ENCODE measurements at regions not wholly inside any gene's neighbourhood (a gene's known extent, or its start where the extent isn't known, plus 50 kb on each side); places are given as distances from the start of the nearest gene placed in this dataset.

DNA sequence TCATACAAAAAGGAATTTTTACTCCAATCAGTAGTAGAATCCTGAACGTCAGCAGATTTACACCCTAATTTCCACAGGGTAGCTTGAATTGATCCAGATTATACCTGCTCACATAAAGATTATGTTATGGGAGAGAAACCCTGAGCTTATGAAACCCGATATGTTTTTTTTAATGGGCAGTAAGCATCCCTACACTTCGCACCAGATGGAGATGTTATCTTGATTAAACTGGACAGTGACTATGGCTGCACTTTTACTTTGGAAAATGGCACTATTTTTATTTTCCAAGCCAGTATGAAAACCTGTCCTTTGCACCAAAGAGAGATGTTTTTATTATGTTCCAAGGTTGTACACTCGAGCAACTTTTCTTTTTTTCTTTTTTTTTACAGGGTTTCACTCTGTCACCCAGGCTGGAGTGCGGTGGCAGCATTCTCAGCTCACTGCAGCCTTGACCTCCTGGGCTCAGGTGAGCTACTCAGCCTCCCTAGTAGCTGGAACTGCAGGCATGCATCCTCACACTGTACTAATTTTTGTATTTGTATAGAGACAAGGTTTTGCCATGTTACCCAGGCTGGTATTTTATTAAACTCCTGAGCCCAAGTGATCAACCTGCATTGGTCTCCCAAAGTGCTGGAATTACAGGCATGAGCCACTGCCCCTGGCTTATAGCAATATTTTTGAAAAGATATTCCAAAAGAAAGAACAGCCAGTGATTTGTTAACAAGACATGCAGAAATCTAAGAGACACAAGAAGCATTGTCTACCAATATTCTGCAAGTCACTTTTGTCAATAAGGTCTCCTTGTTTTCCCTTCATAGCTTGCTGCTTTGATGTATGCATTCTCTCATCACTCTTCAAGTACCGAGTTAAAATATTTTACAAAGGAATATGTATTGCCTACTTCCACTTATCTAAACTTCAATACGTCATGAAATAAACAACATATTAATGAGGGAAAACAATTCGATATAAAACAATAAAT lies 1412.6 kb downstream of the ZPLD1 start:
- no peak overlapping the region for H3K4me3 ChIP-seq (ENCODE audit: low read length)
- DNase-seq (ENCODE audit: low read depth), result no peak
- TF ChIP-seq, protein P1, sequence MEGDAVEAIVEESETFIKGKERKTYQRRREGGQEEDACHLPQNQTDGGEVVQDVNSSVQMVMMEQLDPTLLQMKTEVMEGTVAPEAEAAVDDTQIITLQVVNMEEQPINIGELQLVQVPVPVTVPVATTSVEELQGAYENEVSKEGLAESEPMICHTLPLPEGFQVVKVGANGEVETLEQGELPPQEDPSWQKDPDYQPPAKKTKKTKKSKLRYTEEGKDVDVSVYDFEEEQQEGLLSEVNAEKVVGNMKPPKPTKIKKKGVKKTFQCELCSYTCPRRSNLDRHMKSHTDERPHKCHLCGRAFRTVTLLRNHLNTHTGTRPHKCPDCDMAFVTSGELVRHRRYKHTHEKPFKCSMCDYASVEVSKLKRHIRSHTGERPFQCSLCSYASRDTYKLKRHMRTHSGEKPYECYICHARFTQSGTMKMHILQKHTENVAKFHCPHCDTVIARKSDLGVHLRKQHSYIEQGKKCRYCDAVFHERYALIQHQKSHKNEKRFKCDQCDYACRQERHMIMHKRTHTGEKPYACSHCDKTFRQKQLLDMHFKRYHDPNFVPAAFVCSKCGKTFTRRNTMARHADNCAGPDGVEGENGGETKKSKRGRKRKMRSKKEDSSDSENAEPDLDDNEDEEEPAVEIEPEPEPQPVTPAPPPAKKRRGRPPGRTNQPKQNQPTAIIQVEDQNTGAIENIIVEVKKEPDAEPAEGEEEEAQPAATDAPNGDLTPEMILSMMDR (IDR thresholded peaks at IDR 0.05; ENCODE audit: insufficient read depth, low read depth, low read length, missing control alignments), result no peak

DNA sequence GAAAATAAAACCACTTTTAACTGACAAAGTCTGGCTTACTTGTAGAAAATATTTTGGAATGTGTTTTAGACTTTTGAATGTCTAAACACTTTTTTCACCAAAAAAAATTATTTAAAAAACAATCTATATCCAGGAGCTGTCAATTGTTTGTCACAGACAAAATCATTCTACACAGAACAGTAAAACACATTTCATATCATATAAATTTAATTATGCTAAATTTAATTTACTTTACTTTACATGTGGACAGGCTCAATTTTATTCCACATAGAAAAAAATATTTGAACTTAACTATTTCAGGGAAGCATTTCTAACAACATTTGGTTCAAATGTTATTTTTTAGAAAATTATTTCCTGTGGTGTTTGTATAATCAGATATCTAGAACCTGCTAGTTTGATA lies 1417.0 kb downstream of the ZPLD1 start:
- no peak for DNase-seq (ENCODE audit: low read depth)
- H3K4me3 ChIP-seq (ENCODE audit: low read length), result no peak overlapping the region
- TF ChIP-seq, protein P1 (IDR thresholded peaks at IDR 0.05; ENCODE audit: insufficient read depth, low read depth, low read length, missing control alignments), result no peak

DNA sequence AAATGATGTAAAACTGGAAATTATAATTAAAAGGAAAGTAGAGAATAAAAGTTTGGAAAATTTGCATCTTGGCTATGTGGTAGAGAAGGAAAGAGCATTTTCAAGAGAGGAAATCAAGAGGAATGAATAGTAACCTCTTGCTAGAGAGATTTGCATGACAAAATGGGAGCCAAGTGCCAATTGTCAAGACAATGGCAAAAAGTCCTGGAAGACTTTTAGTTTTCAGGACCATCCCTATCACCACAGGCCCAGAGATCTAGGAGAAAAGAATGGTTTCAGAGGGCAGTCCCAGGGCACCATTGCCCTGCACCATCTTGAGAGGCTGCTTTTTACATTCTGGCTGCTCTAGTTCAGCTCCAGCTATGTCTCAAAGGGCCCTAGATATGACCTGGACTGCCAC lies 1427.6 kb downstream of the ZPLD1 start:
- DNase-seq (ENCODE audit: low read depth), result no peak
- no peak overlapping the region for H3K4me3 ChIP-seq (ENCODE audit: low read length)
- TF ChIP-seq, protein P1 (IDR thresholded peaks at IDR 0.05; ENCODE audit: insufficient read depth, low read depth, low read length, missing control alignments), result no peak

DNA sequence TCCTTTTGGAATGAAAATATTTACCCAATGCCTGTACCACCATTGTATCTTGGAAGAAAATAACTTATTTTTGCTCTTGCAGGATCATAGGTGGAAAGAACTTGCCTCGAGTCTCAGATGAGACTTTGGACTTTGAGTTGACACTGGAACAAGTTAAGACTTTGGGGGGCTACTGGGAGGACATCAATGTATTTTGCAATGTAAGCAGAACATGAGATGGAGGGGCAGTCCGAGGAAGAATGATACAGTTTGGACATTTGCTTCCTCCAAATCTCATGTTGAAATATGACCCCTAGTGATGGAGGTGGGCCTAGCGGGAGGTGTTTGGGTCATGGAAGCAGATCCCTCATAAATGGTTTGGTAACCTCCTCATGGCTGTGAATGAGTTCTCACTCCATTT lies 1428.6 kb downstream of the ZPLD1 start:
- TF ChIP-seq, protein P1 (IDR thresholded peaks at IDR 0.05; ENCODE audit: insufficient read depth, low read depth, low read length, missing control alignments), result no peak
- DNase-seq (ENCODE audit: low read depth), result no peak
- no peak overlapping the region for H3K4me3 ChIP-seq (ENCODE audit: low read length)

DNA sequence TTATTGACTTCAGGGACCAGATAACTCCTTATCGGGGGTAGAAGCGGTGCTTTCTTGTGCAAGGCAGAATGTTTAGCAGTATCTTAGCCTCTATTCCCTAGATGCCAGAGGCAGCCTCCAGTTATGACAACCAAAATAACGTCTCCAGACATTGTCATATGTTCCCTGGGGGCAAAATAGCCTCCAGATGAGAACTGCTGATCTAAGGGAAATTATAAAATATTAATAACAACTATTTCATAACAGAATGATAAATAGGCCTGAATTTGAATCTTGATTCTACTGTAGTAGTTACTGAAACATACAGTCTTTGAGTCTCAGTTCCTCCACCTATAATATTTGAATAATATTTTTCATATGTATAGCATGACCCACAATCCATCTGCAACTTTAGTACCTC lies 1431.3 kb downstream of the ZPLD1 start:
- TF ChIP-seq, protein P1 (IDR thresholded peaks at IDR 0.05; ENCODE audit: insufficient read depth, low read depth, low read length, missing control alignments), result no peak
- DNase-seq (ENCODE audit: low read depth), result no peak
- H3K4me3 ChIP-seq (ENCODE audit: low read length), result no peak overlapping the region

DNA sequence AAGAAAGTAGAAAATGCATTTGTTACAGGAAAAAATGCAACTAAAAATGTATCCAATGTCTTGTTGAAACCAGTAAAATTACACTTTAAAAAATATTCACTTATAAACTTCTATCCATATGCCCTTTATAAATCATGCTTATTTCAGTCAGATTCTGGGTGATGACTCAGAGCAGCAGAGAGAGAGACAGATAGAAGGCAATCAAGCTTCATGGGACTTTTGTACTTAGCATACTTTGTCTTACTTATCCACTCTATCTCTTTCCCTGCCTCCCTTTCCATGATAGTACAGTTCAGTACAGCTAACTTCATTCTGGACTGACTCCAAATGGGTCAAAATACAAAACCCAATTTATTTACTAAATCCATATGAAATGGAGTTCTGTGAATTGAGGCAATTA lies 1438.2 kb downstream of the ZPLD1 start:
- DNase-seq (ENCODE audit: low read depth), result peak; percentile 8
- TF ChIP-seq, protein P1 (IDR thresholded peaks at IDR 0.05; ENCODE audit: insufficient read depth, low read depth, low read length, missing control alignments), result no peak
- H3K4me3 ChIP-seq (ENCODE audit: low read length), result no peak overlapping the region
